Retina (tissue), 1 donor: ENCODE measurements at regions not wholly inside any gene's neighbourhood (a gene's known extent, or its start where the extent isn't known, plus 50 kb on each side); places are given as distances from the start of the nearest gene placed in this dataset.
"Not testable (repeated sequence)": the region's sequence is repeated elsewhere in the genome, so short reads cannot be mapped to it uniquely, and the experiment has no call there.

Experiments
- DNase-seq: peaks from one replicate; pipeline ENCODE4 v3.0.0-alpha.2; 2016

- DNase-seq, result no peak
Observed at GRCh38 chrX:65971151-65971550, 68.7 kb downstream of the VSIG4 start.

- not testable (repeated sequence) for DNase-seq
Observed at GRCh38 chrX:65967159-65967558, 72.7 kb downstream of the VSIG4 start.

GRCh38 chrX:65961714-65962113 lies 78.2 kb downstream of the VSIG4 start:
- no peak for DNase-seq

GRCh38 chrX:65948103-65948502 lies 91.8 kb downstream of the VSIG4 start:
- no peak for DNase-seq

- DNase-seq, result no peak
Observed at GRCh38 chrX:65941775-65942174, 98.1 kb downstream of the VSIG4 start.

- DNase-seq, result no peak
Observed at GRCh38 chrX:65933085-65933589, 106.7 kb downstream of the VSIG4 start.

GRCh38 chrX:65932173-65933084 lies 107.5 kb downstream of the VSIG4 start:
- no peak for DNase-seq

GRCh38 chrX:65928522-65928921 lies 111.4 kb downstream of the VSIG4 start:
- no peak for DNase-seq

GRCh38 chrX:65927386-65927785 lies 112.5 kb downstream of the VSIG4 start:
- not testable (repeated sequence) for DNase-seq

- DNase-seq, result no peak
Observed at GRCh38 chrX:65926095-65927019, 113.5 kb downstream of the VSIG4 start.

GRCh38 chrX:65925592-65925991 lies 114.3 kb downstream of the VSIG4 start:
- no peak for DNase-seq

- DNase-seq, result no peak
Observed at GRCh38 chrX:65925005-65925404, 114.9 kb downstream of the VSIG4 start.

GRCh38 chrX:65921363-65921762 lies 118.5 kb downstream of the VSIG4 start:
- DNase-seq, result no peak

- no peak for DNase-seq
Observed at GRCh38 chrX:65920620-65921019, 119.3 kb downstream of the VSIG4 start.

GRCh38 chrX:65910899-65911298 lies 129.0 kb downstream of the VSIG4 start:
- DNase-seq, result no peak

GRCh38 chrX:65903750-65904149 lies 136.1 kb downstream of the VSIG4 start:
- no peak for DNase-seq

GRCh38 chrX:65902011-65902410 lies 137.9 kb downstream of the VSIG4 start:
- DNase-seq, result no peak

GRCh38 chrX:65900850-65901844 lies 138.7 kb downstream of the VSIG4 start:
- no peak for DNase-seq

- DNase-seq, result no peak
Observed at GRCh38 chrX:65894133-65894532, 145.7 kb downstream of the VSIG4 start.

- not testable (repeated sequence) for DNase-seq
Observed at GRCh38 chrX:65891817-65892216, 148.1 kb downstream of the VSIG4 start.

- DNase-seq, result not testable (repeated sequence)
Observed at GRCh38 chrX:65888150-65888549, 151.7 kb downstream of the VSIG4 start.

- DNase-seq, result no peak
Observed at GRCh38 chrX:65883556-65883955, 156.3 kb downstream of the VSIG4 start.
